ENCODE measurements at regions not wholly inside any gene's neighbourhood (a gene's known extent, or its start where the extent isn't known, plus 50 kb on each side); places are given as distances from the start of the nearest gene placed in this dataset.

DNA sequence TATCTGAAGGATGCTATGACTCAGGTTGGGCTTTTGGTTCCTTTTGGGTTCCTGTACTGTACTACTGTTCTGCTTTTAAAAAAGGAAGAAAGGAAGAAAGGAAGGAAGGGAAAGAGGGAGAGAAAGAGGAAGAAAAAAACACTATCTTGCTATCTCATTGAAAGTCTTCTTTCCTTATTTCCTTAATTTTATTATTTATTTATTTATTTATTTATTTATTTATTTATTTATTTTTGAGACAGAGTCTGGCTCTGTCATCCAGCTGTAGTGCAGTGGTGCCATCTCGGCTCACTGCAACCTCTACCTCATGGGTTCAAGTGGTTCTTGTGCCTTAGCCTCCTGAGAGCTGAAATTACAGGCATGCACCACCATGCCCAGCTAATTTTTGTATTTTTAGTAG, 198.9 kb upstream of the SOX2 start:
- WGBS, 2 donors, result 95 to 100% methylated on average over 1 of the region's 1 CpG
- intact Hi-C loops (cut with DNase I; ENCODE audit: low total_unique reads), result no loop called here
- DNase-seq, result no peak

DNA sequence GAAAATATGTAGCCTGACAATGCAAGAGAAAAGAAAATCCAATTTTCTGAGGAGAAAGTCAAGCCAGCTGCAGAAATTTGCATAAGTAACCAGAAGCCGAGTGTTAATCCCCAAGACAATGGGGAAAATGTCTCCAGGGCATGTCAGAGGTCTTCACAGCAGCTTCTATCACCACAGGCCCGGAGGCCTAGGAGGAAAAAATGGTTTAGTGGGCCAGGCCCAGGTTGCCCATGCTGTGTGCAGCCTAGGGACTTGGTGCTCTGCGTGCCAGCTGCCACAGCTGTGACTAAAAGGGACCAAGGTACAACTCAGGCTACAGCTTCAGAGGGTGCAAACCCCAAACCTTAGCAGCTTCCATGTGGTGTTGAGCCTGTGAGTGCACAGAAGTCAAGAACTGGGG, 201.2 kb upstream of the SOX2 start:
- no peaks in the 10 kb centered on the region for H3K4me1 ChIP-seq
- no peak for DNase-seq
- intact Hi-C loops (cut with DNase I; ENCODE audit: low total_unique reads), result no loop called here
- H3K27me3 ChIP-seq, result no peaks in the 10 kb centered on the region
- 73 to 74% methylated on average over 3 of the region's 3 CpGs for WGBS, 2 donors
- H3K9me3 ChIP-seq, result no peaks in the 10 kb centered on the region
- H3K4me3 ChIP-seq, result no peak overlapping the region
- TF ChIP-seq, protein P1, sequence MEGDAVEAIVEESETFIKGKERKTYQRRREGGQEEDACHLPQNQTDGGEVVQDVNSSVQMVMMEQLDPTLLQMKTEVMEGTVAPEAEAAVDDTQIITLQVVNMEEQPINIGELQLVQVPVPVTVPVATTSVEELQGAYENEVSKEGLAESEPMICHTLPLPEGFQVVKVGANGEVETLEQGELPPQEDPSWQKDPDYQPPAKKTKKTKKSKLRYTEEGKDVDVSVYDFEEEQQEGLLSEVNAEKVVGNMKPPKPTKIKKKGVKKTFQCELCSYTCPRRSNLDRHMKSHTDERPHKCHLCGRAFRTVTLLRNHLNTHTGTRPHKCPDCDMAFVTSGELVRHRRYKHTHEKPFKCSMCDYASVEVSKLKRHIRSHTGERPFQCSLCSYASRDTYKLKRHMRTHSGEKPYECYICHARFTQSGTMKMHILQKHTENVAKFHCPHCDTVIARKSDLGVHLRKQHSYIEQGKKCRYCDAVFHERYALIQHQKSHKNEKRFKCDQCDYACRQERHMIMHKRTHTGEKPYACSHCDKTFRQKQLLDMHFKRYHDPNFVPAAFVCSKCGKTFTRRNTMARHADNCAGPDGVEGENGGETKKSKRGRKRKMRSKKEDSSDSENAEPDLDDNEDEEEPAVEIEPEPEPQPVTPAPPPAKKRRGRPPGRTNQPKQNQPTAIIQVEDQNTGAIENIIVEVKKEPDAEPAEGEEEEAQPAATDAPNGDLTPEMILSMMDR (IDR thresholded peaks at IDR 0.05), result no peak
- TF ChIP-seq POLR2A (IDR thresholded peaks at IDR 0.05), result no peak
- H3K27ac ChIP-seq, result no peak overlapping the region
- H3K36me3 ChIP-seq (ENCODE audit: low read depth, missing control alignments), result no peaks in the 10 kb centered on the region

More for the DNA sequence above, 198.9 kb upstream of the SOX2 start:
- no peak for TF ChIP-seq POLR2A (IDR thresholded peaks at IDR 0.05)
- TF ChIP-seq, protein P1 (IDR thresholded peaks at IDR 0.05), result no peak
- no peaks in the 10 kb centered on the region for H3K4me1 ChIP-seq
- no peak overlapping the region for H3K4me3 ChIP-seq
- H3K36me3 ChIP-seq (ENCODE audit: low read depth, missing control alignments), result no peaks in the 10 kb centered on the region
- H3K27me3 ChIP-seq, result no peaks in the 10 kb centered on the region
- no peak overlapping the region for H3K27ac ChIP-seq
- H3K9me3 ChIP-seq, result no peaks in the 10 kb centered on the region

DNA sequence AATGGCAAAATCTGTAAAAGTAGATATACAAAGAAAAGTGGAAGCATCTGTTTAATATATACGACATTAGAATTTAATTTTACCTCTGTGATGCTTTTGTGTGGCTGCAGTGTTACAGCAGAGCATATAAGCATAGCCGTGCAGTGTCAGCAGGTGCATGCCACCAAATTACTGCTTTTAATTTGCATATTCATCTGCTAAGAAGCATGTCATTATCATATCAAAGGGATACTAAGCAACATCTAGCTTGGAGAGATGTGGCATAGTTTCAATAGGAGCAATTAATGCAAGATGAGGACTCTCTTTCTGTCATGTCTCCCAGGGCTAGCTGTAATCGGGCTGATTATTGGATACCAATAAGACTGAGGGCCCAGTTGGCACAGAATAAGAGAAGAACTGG, 214.4 kb upstream of the SOX2 start:
- Histone ChIP-seq H3K27me3 (no peaks in the 10 kb centered on the region), H3K4me1 (no peaks in the 10 kb centered on the region), H3K4me3 (no peak overlapping the region), H3K36me3 (ENCODE audit: low read depth, missing control alignments) (no peaks in the 10 kb centered on the region), H3K9me3 (no peaks in the 10 kb centered on the region), H3K27ac (no peak overlapping the region)
- DNase-seq, result no peak
- WGBS, 2 donors, result 79 to 86% methylated on average over 3 of the region's 3 CpGs
- TF ChIP-seq, protein P1 (IDR thresholded peaks at IDR 0.05), result no peak
- no peak for TF ChIP-seq POLR2A (IDR thresholded peaks at IDR 0.05)
- intact Hi-C loops (cut with DNase I; ENCODE audit: low total_unique reads), result no loop called here

DNA sequence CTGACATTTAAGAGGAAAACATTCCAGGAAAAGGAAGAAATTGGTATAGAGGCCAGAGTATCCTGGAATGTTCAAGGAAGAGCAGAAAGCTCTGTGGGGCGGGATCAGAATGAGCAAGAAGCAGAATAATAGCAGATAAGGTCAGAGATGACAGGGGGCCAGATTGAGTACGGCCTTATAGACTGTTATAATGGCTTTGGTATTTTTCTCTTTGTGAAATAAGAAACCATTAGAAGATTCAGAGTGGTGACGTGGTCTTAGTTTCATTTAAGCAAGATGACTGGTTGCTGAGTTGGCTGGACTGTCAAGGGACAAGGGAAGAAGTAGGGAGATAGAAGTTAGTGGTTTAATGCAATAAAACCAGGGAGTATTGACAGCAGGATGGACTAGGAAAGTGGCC, 218.3 kb upstream of the SOX2 start:
- Histone ChIP-seq H3K4me1 (no peaks in the 10 kb centered on the region), H3K27ac (no peak overlapping the region), H3K36me3 (ENCODE audit: low read depth, missing control alignments) (no peaks in the 10 kb centered on the region), H3K4me3 (no peak overlapping the region), H3K9me3 (no peaks in the 10 kb centered on the region), H3K27me3 (no peaks in the 10 kb centered on the region)
- WGBS, 2 donors, result 78 to 84% methylated on average over 3 of the region's 3 CpGs
- TF ChIP-seq, protein P1 (IDR thresholded peaks at IDR 0.05), result no peak
- TF ChIP-seq POLR2A (IDR thresholded peaks at IDR 0.05), result no peak
- intact Hi-C loops (cut with DNase I; ENCODE audit: low total_unique reads), result no loop called here
- no peak for DNase-seq

- Histone ChIP-seq H3K4me3 (no peak overlapping the region), H3K27ac (no peak overlapping the region), H3K4me1 (no peaks in the 10 kb centered on the region), H3K27me3 (no peaks in the 10 kb centered on the region), H3K36me3 (ENCODE audit: low read depth, missing control alignments) (no peaks in the 10 kb centered on the region), H3K9me3 (no peaks in the 10 kb centered on the region)
- no peak for DNase-seq
- intact Hi-C loops (cut with DNase I; ENCODE audit: low total_unique reads), result no loop called here
- WGBS, 2 donors, result 88 to 97% methylated on average over 3 of the region's 3 CpGs
- TF ChIP-seq, protein P1 (IDR thresholded peaks at IDR 0.05), result no peak
- TF ChIP-seq POLR2A (IDR thresholded peaks at IDR 0.05), result no peak
Observed at GRCh38 chr3:181488536-181488935, 223.2 kb upstream of the SOX2 start.

All from testis (tissue), 2 donors.